Peyer's patch (tissue), 4 donors: ENCODE measurements at regions not wholly inside any gene's neighbourhood (a gene's known extent, or its start where the extent isn't known, plus 50 kb on each side); places are given as distances from the start of the nearest gene placed in this dataset.

Source experiments
- CTCF ChIP-seq, 6 experiments: fragments of 450-650 bp in 4 of 6; fragments of 200-600 bp in 2 of 6; sonication (generic) in 1 of 6; IDR thresholded peaks; one replicate each; pipeline ENCODE4 v1.5.1; 2017 to 2019; ENCODE audit warnings: antibody characterized with exemption in 6 of 6, mild to moderate bottlenecking in 3 of 6, moderate library complexity in 1 of 6
- POLR2A ChIP-seq, 2 donors: fragments of 450-650 bp; IDR thresholded peaks; one replicate each; pipeline ENCODE4 v1.5.1; 2017; ENCODE audit warnings: antibody characterized with exemption in 2 of 2, mild to moderate bottlenecking in 2 of 2, moderate library complexity in 2 of 2

- TF ChIP-seq CTCF (IDR thresholded peaks at IDR 0.05) (no peak), POLR2A (IDR thresholded peaks at IDR 0.05) (no peak)
Observed at GRCh38 chr10:31698181-31698830, 230.3 kb downstream of the ARHGAP12 start.
